SK-N-SH treated with all-trans-retinoic acid at 6 μM for 48 hours (cell line): ENCODE measurements at regions not wholly inside any gene's neighbourhood (a gene's known extent, or its start where the extent isn't known, plus 50 kb on each side); places are given as distances from the start of the nearest gene placed in this dataset.
A peak's percentile ranks its signal among the peaks of the same experiment; 100 is the strongest.

Experiments
- ATAC-seq: fragments of 200-7000 bp; cut with Tn5 transposase; 3 replicates; pipeline ENCODE4 v1.9.1; 2020; ENCODE audit warnings: mild to moderate bottlenecking, moderate library complexity
- ARNTL ChIP-seq: fragments of 450-650 bp; formaldehyde crosslinking; IDR thresholded peaks from 2 replicates; pipeline ENCODE4 v1.5.0; 2020; ENCODE audit warnings: low read depth, mild to moderate bottlenecking, moderate library complexity, borderline replicate concordance
- BACH2 ChIP-seq: fragments of 250-450 bp; sonication (Bioruptor Pico); IDR thresholded peaks from 2 replicates; pipeline ENCODE4 v1.9.0; 2021; ENCODE audit warnings: mild to moderate bottlenecking, borderline replicate concordance
- CREB5 ChIP-seq: fragments of 250-450 bp; sonication (Bioruptor Pico); IDR thresholded peaks from 2 replicates; pipeline ENCODE4 v1.5.1; 2020; ENCODE audit warnings: low read depth, mild to moderate bottlenecking, moderate library complexity
- CSDC2 ChIP-seq: fragments of 250-450 bp; sonication (Bioruptor Pico); IDR thresholded peaks from 2 replicates; pipeline ENCODE4 v1.5.0; 2020; ENCODE audit warnings: mild to moderate bottlenecking, moderate library complexity
- CSRNP3 ChIP-seq: fragments of 250-450 bp; sonication (Bioruptor Pico); IDR thresholded peaks from 2 replicates; pipeline ENCODE4 v1.5.1; 2021; ENCODE audit warnings: mild to moderate bottlenecking, moderate library complexity
- ESRRG ChIP-seq: fragments of 250-450 bp; sonication (Bioruptor Pico); IDR thresholded peaks from 2 replicates; pipeline ENCODE4 v1.6.1; 2021; ENCODE audit warnings: mild to moderate bottlenecking
- ISL1 ChIP-seq: fragments of 250-450 bp; sonication (Bioruptor Pico); IDR thresholded peaks from 2 replicates; pipeline ENCODE4 v2.1.2; 2022; ENCODE audit warnings: mild to moderate bottlenecking, moderate library complexity
- OSR1 ChIP-seq: fragments of 250-450 bp; sonication (Bioruptor Pico); IDR thresholded peaks from 2 replicates; pipeline ENCODE4 v1.8.0; 2022; ENCODE audit warnings: moderate library complexity, mild to moderate bottlenecking, inconsistent platforms
- PATZ1 ChIP-seq: fragments of 250-450 bp; sonication (Bioruptor Pico); IDR thresholded peaks from 2 replicates; pipeline ENCODE4 v1.8.0; 2020; ENCODE audit warnings: mild to moderate bottlenecking, moderate library complexity, borderline replicate concordance
- POU6F1 ChIP-seq: fragments of 250-450 bp; sonication (Bioruptor Pico); IDR thresholded peaks from 2 replicates; pipeline ENCODE4 v1.8.0; 2021; ENCODE audit warnings: low read depth, mild to moderate bottlenecking, moderate library complexity, borderline replicate concordance
- PPARA ChIP-seq: fragments of 250-450 bp; sonication (Bioruptor Pico); IDR thresholded peaks from 2 replicates; pipeline ENCODE4 v1.5.0; 2020; ENCODE audit warnings: mild to moderate bottlenecking, borderline replicate concordance
- RARB ChIP-seq: fragments of 250-450 bp; sonication (Bioruptor Pico); IDR thresholded peaks from 2 replicates; pipeline ENCODE4 v1.8.0; 2021; ENCODE audit warnings: mild to moderate bottlenecking, moderate library complexity
- SNAI2 ChIP-seq: fragments of 250-450 bp; sonication (Bioruptor Pico); IDR thresholded peaks from 2 replicates; pipeline ENCODE4 v1.5.0; 2020; ENCODE audit warnings: mild to moderate bottlenecking, moderate library complexity
- TCF4 ChIP-seq: fragments of 250-450 bp; sonication (Bioruptor Pico); IDR thresholded peaks from 2 replicates; pipeline ENCODE4 v1.8.0; 2021; ENCODE audit warnings: mild to moderate bottlenecking, moderate library complexity, borderline replicate concordance
- TOX ChIP-seq: fragments of 250-450 bp; sonication (Bioruptor Pico); IDR thresholded peaks from 2 replicates; pipeline ENCODE4 v1.8.0; 2021; ENCODE audit warnings: mild to moderate bottlenecking, moderate library complexity, borderline replicate concordance
- TSHZ2 ChIP-seq: fragments of 250-450 bp; sonication (Bioruptor Pico); IDR thresholded peaks from 2 replicates; pipeline ENCODE4 v1.5.0; 2020; ENCODE audit warnings: mild to moderate bottlenecking, moderate library complexity
- ZC3H10 ChIP-seq: fragments of 250-450 bp; sonication (Bioruptor Pico); IDR thresholded peaks from 2 replicates; pipeline ENCODE4 v1.5.1; 2021; ENCODE audit warnings: mild to moderate bottlenecking, moderate library complexity
- ZFP3 ChIP-seq: fragments of 250-450 bp; sonication (Bioruptor Pico); IDR thresholded peaks from 2 replicates; pipeline ENCODE4 v1.5.0; 2020; ENCODE audit warnings: mild to moderate bottlenecking, moderate library complexity
- ZFP30 ChIP-seq: fragments of 450-650 bp; formaldehyde crosslinking; IDR thresholded peaks from 2 replicates; pipeline ENCODE4 v1.5.0; 2022; ENCODE audit warnings: mild to moderate bottlenecking, moderate library complexity
- ZNF565 ChIP-seq: fragments of 450-650 bp; formaldehyde crosslinking; conservative IDR thresholded peaks from 2 replicates; pipeline ENCODE4 v1.5.0; 2020; ENCODE audit warnings: low read depth, mild to moderate bottlenecking, moderate library complexity
- ZNF70 ChIP-seq: fragments of 450-650 bp; formaldehyde crosslinking; IDR thresholded peaks from 2 replicates; pipeline ENCODE4 v1.5.0; 2020; ENCODE audit warnings: mild to moderate bottlenecking, moderate library complexity

- ATAC-seq, result peak; percentile 62; the same call in 2 of the 3 replicates
- no peak for TF ChIP-seq ISL1 (CRISPR knock-in tag)
- TF ChIP-seq ZFP30 (CRISPR knock-in tag), result no peak
- no peak for TF ChIP-seq CREB5
- no peak for TF ChIP-seq PATZ1
- no peak for TF ChIP-seq CSDC2 (CRISPR knock-in tag)
- no peak for TF ChIP-seq CSRNP3
- TF ChIP-seq ESRRG, result no peak
- TF ChIP-seq RARB (CRISPR knock-in tag), result no peak
- no peak for TF ChIP-seq POU6F1 (CRISPR knock-in tag)
- no peak for TF ChIP-seq ZFP3 (CRISPR knock-in tag)
- TF ChIP-seq ZNF70 (CRISPR knock-in tag), result no peak
- TF ChIP-seq ZNF565 (CRISPR knock-in tag), result no peak
Measured at GRCh38 chr13:76820759-76821158, 65.4 kb downstream of the KCTD12 start.

- no peak for TF ChIP-seq ZC3H10 (CRISPR knock-in tag)
- no peak for TF ChIP-seq ZNF70 (CRISPR knock-in tag)
- no peak for TF ChIP-seq ZNF565 (CRISPR knock-in tag)
- no peak for TF ChIP-seq TSHZ2 (CRISPR knock-in tag)
- no peak for TF ChIP-seq BACH2 (CRISPR knock-in tag)
- TF ChIP-seq TCF4 (CRISPR knock-in tag), result no peak
- no peak for TF ChIP-seq ZFP30 (CRISPR knock-in tag)
- no peak for TF ChIP-seq SNAI2 (CRISPR knock-in tag)
- TF ChIP-seq RARB (CRISPR knock-in tag), result no peak
- TF ChIP-seq OSR1 (CRISPR knock-in tag), result no peak
- no peak for ATAC-seq
Measured at GRCh38 chr13:76816394-76816793, 69.8 kb downstream of the KCTD12 start.

- no peak for ATAC-seq
- TF ChIP-seq CSDC2 (CRISPR knock-in tag) (no peak), ZC3H10 (CRISPR knock-in tag) (no peak), ISL1 (CRISPR knock-in tag) (no peak), ZNF70 (CRISPR knock-in tag) (no peak), CREB5 (no peak), ZNF565 (CRISPR knock-in tag) (no peak), RARB (CRISPR knock-in tag) (no peak), ESRRG (no peak), ARNTL (CRISPR knock-in tag) (no peak), OSR1 (CRISPR knock-in tag) (no peak), TSHZ2 (CRISPR knock-in tag) (no peak), SNAI2 (CRISPR knock-in tag) (no peak), PPARA (CRISPR knock-in tag) (no peak), PATZ1 (no peak), ZFP30 (CRISPR knock-in tag) (no peak), TOX (CRISPR knock-in tag) (no peak)
Measured at GRCh38 chr13:76815344-76815743, 70.9 kb downstream of the KCTD12 start.
